Neural crest cell (in vitro differentiated cells): ENCODE measurements at regions not wholly inside any gene's neighbourhood (a gene's known extent, or its start where the extent isn't known, plus 50 kb on each side); places are given as distances from the start of the nearest gene placed in this dataset.

Experiments used
- DNase-seq: peaks from one replicate; pipeline ENCODE4 v3.0.0; 2021; ENCODE audit warnings: low read depth, mixed read lengths, low spot score
- H3K27ac Mint-ChIP-seq: one replicate; pipeline ENCODE4 v1.8.0; 2021; ENCODE audit warnings: mild to moderate bottlenecking, mixed read lengths; ENCODE audit not compliant: unreplicated experiment
- H3K27me3 Mint-ChIP-seq: 2 replicates; pipeline ENCODE4 v1.8.0; 2021; ENCODE audit warnings: low read depth, mild to moderate bottlenecking, mixed read lengths
- H3K36me3 Mint-ChIP-seq: 2 replicates; pipeline ENCODE4 v1.8.0; 2021; ENCODE audit warnings: low read depth, mild to moderate bottlenecking, mixed read lengths
- H3K4me1 Mint-ChIP-seq: 2 replicates; pipeline ENCODE4 v1.8.0; 2021; ENCODE audit warnings: mixed read lengths
- H3K4me3 Mint-ChIP-seq: one replicate; pipeline ENCODE4 v1.8.0; 2021; ENCODE audit warnings: mild to moderate bottlenecking, mixed read lengths
- H3K9me3 Mint-ChIP-seq: 2 replicates; pipeline ENCODE4 v1.8.0; 2021; ENCODE audit warnings: mixed read lengths
- TF ChIP-seq, protein P1 (sequence below): fragments of 200-600 bp; sonication (generic); conservative IDR thresholded peaks from 2 replicates; pipeline ENCODE4 v1.5.0; 2021; ENCODE audit warnings: antibody characterized with exemption, mild to moderate bottlenecking

DNA sequence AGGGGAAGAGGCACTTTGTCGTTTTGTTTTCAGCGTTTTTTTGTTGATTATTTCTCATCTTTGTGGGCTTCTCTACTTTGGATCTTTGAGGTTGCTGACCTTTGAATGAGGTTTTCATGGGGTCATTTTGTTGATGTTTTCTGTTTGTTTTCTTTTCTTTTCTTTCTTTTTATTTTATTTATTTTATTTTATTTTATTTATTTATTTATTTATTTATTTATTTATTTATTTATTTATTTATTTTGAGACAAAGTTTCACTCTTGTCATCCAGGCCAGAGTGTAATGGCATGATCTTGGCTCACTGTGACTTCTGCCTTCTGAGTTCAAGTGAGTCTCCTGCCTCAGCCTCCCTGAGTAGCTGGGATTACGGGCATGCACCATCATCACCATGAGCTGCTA lies 946.7 kb downstream of the TLE4 start:
- no peaks in the 10 kb centered on the region for H3K27me3 Mint-ChIP-seq
- no peak overlapping the region for H3K27ac Mint-ChIP-seq
- DNase-seq = no peak
- TF ChIP-seq, protein P1, sequence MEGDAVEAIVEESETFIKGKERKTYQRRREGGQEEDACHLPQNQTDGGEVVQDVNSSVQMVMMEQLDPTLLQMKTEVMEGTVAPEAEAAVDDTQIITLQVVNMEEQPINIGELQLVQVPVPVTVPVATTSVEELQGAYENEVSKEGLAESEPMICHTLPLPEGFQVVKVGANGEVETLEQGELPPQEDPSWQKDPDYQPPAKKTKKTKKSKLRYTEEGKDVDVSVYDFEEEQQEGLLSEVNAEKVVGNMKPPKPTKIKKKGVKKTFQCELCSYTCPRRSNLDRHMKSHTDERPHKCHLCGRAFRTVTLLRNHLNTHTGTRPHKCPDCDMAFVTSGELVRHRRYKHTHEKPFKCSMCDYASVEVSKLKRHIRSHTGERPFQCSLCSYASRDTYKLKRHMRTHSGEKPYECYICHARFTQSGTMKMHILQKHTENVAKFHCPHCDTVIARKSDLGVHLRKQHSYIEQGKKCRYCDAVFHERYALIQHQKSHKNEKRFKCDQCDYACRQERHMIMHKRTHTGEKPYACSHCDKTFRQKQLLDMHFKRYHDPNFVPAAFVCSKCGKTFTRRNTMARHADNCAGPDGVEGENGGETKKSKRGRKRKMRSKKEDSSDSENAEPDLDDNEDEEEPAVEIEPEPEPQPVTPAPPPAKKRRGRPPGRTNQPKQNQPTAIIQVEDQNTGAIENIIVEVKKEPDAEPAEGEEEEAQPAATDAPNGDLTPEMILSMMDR = no peak
- peaks cover 18% of the 10 kb centered on the region for H3K9me3 Mint-ChIP-seq
- no peak overlapping the region for H3K4me3 Mint-ChIP-seq
- peaks cover 3% of the 10 kb centered on the region for H3K36me3 Mint-ChIP-seq
- no peaks in the 10 kb centered on the region for H3K4me1 Mint-ChIP-seq

DNA sequence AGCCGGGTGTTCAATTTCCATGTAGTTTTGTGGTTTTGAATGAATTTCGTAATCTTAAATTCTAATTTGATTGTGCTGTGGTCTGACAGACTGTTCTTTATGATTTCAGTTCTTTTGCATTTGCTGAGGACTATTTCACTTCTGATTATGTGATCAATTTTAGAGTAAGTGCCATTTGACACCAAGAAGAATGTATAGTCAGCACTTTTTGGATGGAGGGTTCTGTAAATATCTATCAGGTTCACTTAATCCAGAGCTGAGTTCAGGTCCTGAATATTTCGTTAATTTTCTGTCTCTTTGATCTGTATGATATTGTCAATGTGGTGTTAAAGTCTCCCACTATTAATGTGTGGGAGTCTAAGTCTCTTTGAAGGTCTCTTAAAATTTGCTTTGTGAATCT lies 944.9 kb downstream of the TLE4 start:
- Mint-ChIP-seq H3K4me3 (no peak overlapping the region), H3K27ac (no peak overlapping the region), H3K9me3 (peaks cover 19% of the 10 kb centered on the region), H3K27me3 (no peaks in the 10 kb centered on the region), H3K4me1 (no peaks in the 10 kb centered on the region), H3K36me3 (peaks cover 3% of the 10 kb centered on the region)
- TF ChIP-seq, protein P1 = no peak
- DNase-seq = no peak

DNA sequence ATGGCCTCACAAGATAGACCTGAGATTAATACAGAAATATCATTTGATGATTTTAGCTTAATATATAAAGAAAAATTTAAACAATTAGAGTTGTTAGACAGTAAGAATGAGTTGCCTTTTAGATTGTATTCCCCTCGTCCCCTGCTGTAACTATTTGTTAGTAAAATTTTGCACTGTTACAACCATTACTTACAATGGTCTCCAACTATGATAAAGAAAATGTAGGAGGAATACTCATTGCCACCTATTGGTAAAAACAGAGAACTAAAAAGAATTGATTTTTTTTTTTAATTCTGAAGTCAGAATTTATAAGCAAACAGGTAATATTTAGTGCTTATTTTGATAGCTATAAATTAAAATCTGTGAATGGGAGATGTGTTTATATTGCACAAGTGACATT lies 937.6 kb downstream of the TLE4 start:
- Mint-ChIP-seq H3K27ac (no peak overlapping the region), H3K4me3 (no peak overlapping the region), H3K4me1 (peaks cover 5% of the 10 kb centered on the region), H3K36me3 (no peaks in the 10 kb centered on the region), H3K9me3 (peaks cover 6% of the 10 kb centered on the region), H3K27me3 (no peaks in the 10 kb centered on the region)
- DNase-seq = no peak
- TF ChIP-seq, protein P1 = no peak

DNA sequence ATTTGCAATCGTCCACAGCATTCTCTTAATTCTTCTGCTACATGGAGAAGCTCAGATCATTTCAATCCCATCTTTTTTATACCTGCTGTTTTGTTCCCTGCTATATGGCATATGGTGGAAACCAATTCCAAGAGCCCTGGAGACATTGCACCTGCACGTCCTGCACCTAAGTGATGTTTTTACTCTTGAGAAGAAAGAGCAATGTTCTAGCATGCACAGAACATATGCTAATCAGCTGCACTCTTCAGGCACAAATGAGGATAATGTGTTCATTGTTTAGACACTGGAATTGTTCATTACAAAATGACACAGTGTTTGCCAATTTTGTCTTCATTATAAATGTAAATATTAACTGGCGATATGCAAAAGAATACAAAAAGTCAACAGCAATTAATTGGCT lies 935.8 kb downstream of the TLE4 start:
- no peak for DNase-seq
- Mint-ChIP-seq H3K4me1 (peaks cover 14% of the 10 kb centered on the region), H3K27ac (no peak overlapping the region), H3K4me3 (no peak overlapping the region), H3K27me3 (no peaks in the 10 kb centered on the region), H3K36me3 (no peaks in the 10 kb centered on the region), H3K9me3 (peaks cover 2% of the 10 kb centered on the region)
- TF ChIP-seq, protein P1 = no peak

DNA sequence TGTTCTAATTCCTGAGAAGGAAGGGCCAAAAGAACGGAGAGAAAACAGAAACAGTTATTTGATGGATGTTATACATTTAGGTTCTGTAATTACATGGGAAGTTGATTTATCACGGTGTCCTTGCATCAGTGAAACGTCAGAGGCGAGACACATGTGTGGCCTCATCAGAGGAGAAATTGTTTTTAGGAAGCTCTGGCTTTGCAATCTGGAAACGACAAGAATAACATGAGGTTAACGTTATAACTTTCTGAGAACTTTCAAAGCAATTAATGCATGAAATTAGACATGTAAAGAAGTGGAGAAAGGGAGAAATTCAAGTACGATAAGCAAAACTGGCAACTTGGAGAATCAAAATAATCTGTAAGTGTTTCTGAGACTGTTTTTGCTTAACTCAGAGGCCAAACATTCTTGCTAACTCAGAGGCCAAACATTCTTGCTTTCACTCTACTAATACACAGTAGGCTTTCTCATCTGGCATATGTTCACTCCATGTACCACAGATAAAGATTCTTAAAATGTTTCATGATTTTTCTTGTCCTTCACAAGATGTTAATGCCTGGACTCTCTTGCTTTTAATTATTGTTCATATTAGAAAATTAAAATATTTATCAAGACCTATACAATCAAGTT lies 933.0 kb downstream of the TLE4 start:
- Mint-ChIP-seq H3K27ac (no peak overlapping the region), H3K4me3 (no peak overlapping the region)
- TF ChIP-seq, protein P1 = no peak

More for the DNA sequence above, 933.0 kb downstream of the TLE4 start:
- Mint-ChIP-seq H3K36me3 (no peaks in the 10 kb centered on the region), H3K27me3 (no peaks in the 10 kb centered on the region), H3K9me3 (peaks cover 2% of the 10 kb centered on the region), H3K4me1 (peaks cover 22% of the 10 kb centered on the region)
- no peak for DNase-seq
